Keratinocyte (primary cell): ENCODE measurements at regions not wholly inside any gene's neighbourhood (a gene's known extent, or its start where the extent isn't known, plus 50 kb on each side); places are given as distances from the start of the nearest gene placed in this dataset.

Source experiments
- CTCF ChIP-seq, 3 experiments: IDR thresholded peaks in 1 of 3; conservative IDR thresholded peaks in 1 of 3; optimal IDR thresholded peaks in 1 of 3; 2 replicates in 2 of 3; 3 replicates in 1 of 3; pipeline versions ENCODE3 to v1.5.1; 2011; ENCODE audit warnings: low read length in 3 of 3, mild to moderate bottlenecking in 3 of 3, moderate library complexity in 2 of 3, control low read depth in 1 of 3, inconsistent platforms in 1 of 3; ENCODE audit not compliant: insufficient read depth in 2 of 3; ENCODE audit errors: extremely low read depth in 1 of 3
- EZH2 ChIP-seq: IDR thresholded peaks from one replicate; pipeline ENCODE4 v1.6.1; 2012; ENCODE audit warnings: inconsistent platforms, mild to moderate bottlenecking, low read length, moderate library complexity

- TF ChIP-seq CTCF (optimal IDR thresholded peaks at IDR 0.05 in 1 of 3, IDR thresholded peaks at IDR 0.05 in 1 of 3, conservative IDR thresholded peaks at IDR 0.05 in 1 of 3; ENCODE audit: extremely low read depth in 1 of 3, insufficient read depth in 2 of 3, low read length in 3 of 3) = no peak
- TF ChIP-seq EZH2 = no peak
These were observed 72.5 kb upstream of the SPEF2 start for GRCh38 chr5:35545190-35545589.
